GM12878 (cell line): ENCODE measurements at regions not wholly inside any gene's neighbourhood (a gene's known extent, or its start where the extent isn't known, plus 50 kb on each side); places are given as distances from the start of the nearest gene placed in this dataset.

Source experiments
- ATAC-seq: fragments of 200-7000 bp; cut with Tn5 transposase; 3 replicates; pipeline ENCODE4 v1.9.1; 2020; ENCODE audit warnings: mild to moderate bottlenecking, moderate library complexity
- BruUV-seq: library from RNA; stranded (reverse); fragments of 400-500 nt; replicated peaks from 2 replicates; lab custom pipeline; 2021; lab: Mats Ljungman, UMichigan
- CTCF ChIA-PET: fragments of 300-600 bp; sonication (Branson Sonifier 250); formaldehyde crosslinking; extraction: SDS; loops from one replicate; lab custom pipeline; 2021; ENCODE audit warnings: inconsistent platforms; lab: Yijun Ruan, JAX
- POLR2A ChIA-PET: fragments of 350-600 bp; formaldehyde crosslinking; extraction: SDS; loops from one replicate; lab custom pipeline; 2021; ENCODE audit warnings: inconsistent platforms; lab: Charles Lee
- RAD21 ChIA-PET: fragments of 300-600 bp; sonication (Branson Sonifier 250); formaldehyde crosslinking; loops from one replicate; lab custom pipeline; 2023; ENCODE audit warnings: antibody characterized with exemption; ENCODE audit not compliant: unreplicated experiment; lab: Charles Lee
- SMC1A ChIA-PET: fragments of 300-600 bp; sonication (Branson Sonifier 250); formaldehyde crosslinking; loops from one replicate; lab custom pipeline; 2023; ENCODE audit not compliant: unreplicated experiment, uncharacterized antibody; lab: Charles Lee
- DNase-seq: peaks from one replicate; pipeline ENCODE4 v3.0.0-alpha.2; 2011; ENCODE audit warnings: low read depth, low spot score
- FAIRE-seq: peaks from 3 replicates; lab custom pipeline; 2011; peaks lifted over from hg19 to GRCh38; lab: Jason Lieb, UNC
- H2AFZ ChIP-seq: 2 replicates; pipeline ENCODE4 v1.6.0; 2011; ENCODE audit warnings: low read depth, low read length, control low read depth; ENCODE audit not compliant: control insufficient read depth
- H3K27ac ChIP-seq: 2 replicates; pipeline ENCODE4 v1.5.1; 2011; ENCODE audit warnings: control low read depth; ENCODE audit not compliant: control insufficient read depth, insufficient read depth
- H3K27me3 ChIP-seq, 2 experiments: replicated peaks in 1 of 2; 2 replicates each; pipeline versions ENCODE4 v1.6.0 to v1.6.1; 2011; ENCODE audit warnings: low read length in 1 of 2; ENCODE audit not compliant: control insufficient read depth in 2 of 2, insufficient read depth in 2 of 2
- H3K36me3 ChIP-seq, 2 experiments: 2 replicates each; pipeline ENCODE4 v1.5.1; 2011; ENCODE audit warnings: low read length in 1 of 2; ENCODE audit not compliant: control insufficient read depth in 2 of 2, insufficient read depth in 2 of 2
- H3K4me1 ChIP-seq: 2 replicates; pipeline ENCODE4 v1.6.1; 2011; ENCODE audit warnings: mild to moderate bottlenecking, low read length, moderate library complexity, mixed read lengths; ENCODE audit not compliant: control insufficient read depth, insufficient read depth
- H3K4me2 ChIP-seq: 2 replicates; pipeline ENCODE4 v1.6.0; 2011; ENCODE audit warnings: control low read depth; ENCODE audit not compliant: control insufficient read depth, insufficient read depth
- H3K4me3 ChIP-seq: fragments of 200-600 bp; sonication (generic); 2 replicates; pipeline ENCODE4 v1.5.1; 2016
- H3K79me2 ChIP-seq: 2 replicates; pipeline ENCODE4 v1.6.0; 2011; ENCODE audit warnings: low read length; ENCODE audit not compliant: control insufficient read depth, insufficient read depth
- H3K9ac ChIP-seq: 2 replicates; pipeline ENCODE4 v1.8.0; 2011; ENCODE audit warnings: low read length, control low read depth, mixed read lengths; ENCODE audit not compliant: control insufficient read depth, insufficient read depth
- H3K9me3 ChIP-seq: replicated peaks from 3 replicates; pipeline ENCODE4 v1.5.1; 2011; ENCODE audit warnings: mild to moderate bottlenecking, low read length; ENCODE audit not compliant: control insufficient read depth, insufficient read depth
- H4K20me1 ChIP-seq: 2 replicates; pipeline ENCODE4 v1.6.0; 2011; ENCODE audit not compliant: control insufficient read depth, insufficient read depth
- HDAC6 ChIP-seq: fragments of 200-600 bp; sonication (generic); IDR thresholded peaks from one replicate; pipeline ENCODE4 v1.8.0; 2017; ENCODE audit warnings: antibody characterized with exemption; ENCODE audit not compliant: unreplicated experiment
- MEF2A ChIP-seq: IDR thresholded peaks from 2 replicates; pipeline ENCODE4 v1.6.1; 2011; ENCODE audit warnings: low read depth, mild to moderate bottlenecking, low read length, moderate library complexity; ENCODE audit not compliant: insufficient read depth
- MLLT1 ChIP-seq: fragments of 450-650 bp; IDR thresholded peaks from 2 replicates; pipeline ENCODE4 v1.6.1; 2016; ENCODE audit warnings: mild to moderate bottlenecking
- PML ChIP-seq: IDR thresholded peaks from 2 replicates; pipeline ENCODE4 v1.6.1; 2012; ENCODE audit warnings: low read length, inconsistent platforms
- POLR2A ChIP-seq: IDR thresholded peaks from 2 replicates; pipeline ENCODE4 v1.6.1; 2011; ENCODE audit warnings: low read depth, mild to moderate bottlenecking, low read length
- RAD21 ChIP-seq: IDR thresholded peaks from 2 replicates; pipeline ENCODE4 v1.6.1; 2011; ENCODE audit warnings: mild to moderate bottlenecking, low read depth, low read length, moderate library complexity; ENCODE audit not compliant: insufficient read depth
- SIN3A ChIP-seq: IDR thresholded peaks from 2 replicates; pipeline ENCODE4 v1.6.1; 2012; ENCODE audit warnings: low read depth, low read length, improper control_type of control experiment
- SMAD5 ChIP-seq: IDR thresholded peaks from 2 replicates; pipeline ENCODE4 v1.6.1; 2016; ENCODE audit warnings: antibody characterized with exemption, low read depth
- STAT1 ChIP-seq: fragments of 450-650 bp; conservative IDR thresholded peaks from 2 replicates; pipeline ENCODE4 v1.6.1; 2014; ENCODE audit warnings: antibody characterized with exemption, mild to moderate bottlenecking
- SUZ12 ChIP-seq: fragments of 200-600 bp; sonication (generic); IDR thresholded peaks from one replicate; pipeline ENCODE4 v1.6.1; 2018; ENCODE audit warnings: antibody characterized with exemption, mild to moderate bottlenecking; ENCODE audit not compliant: unreplicated experiment
- ZNF384 ChIP-seq: IDR thresholded peaks from 2 replicates; pipeline ENCODE4 v1.6.1; 2012; ENCODE audit warnings: low read depth, mild to moderate bottlenecking, low read length, improper control_type of control experiment, borderline replicate concordance
- ZNF592 ChIP-seq: fragments of 450-650 bp; IDR thresholded peaks from 2 replicates; pipeline ENCODE4 v1.6.1; 2017; ENCODE audit warnings: mild to moderate bottlenecking, moderate library complexity
- WGBS: methylation state at CpG from one replicate; pipeline ENCODE4 v1.1.6; 2016; ENCODE audit warnings: low lambda C conversion rate; ENCODE audit not compliant: insufficient replicate concordance, insufficient coverage; ENCODE audit errors: missing lambda C conversion rate; 5-methylcytosine and 5-hydroxymethylcytosine counted together
- in situ Hi-C: fragments of 300-500 bp; cut with MboI; formaldehyde crosslinking; loops from 9 replicates; pipeline ENCODE4 v1.14.3; 2018; ENCODE audit warnings: mixed read lengths
- intact Hi-C: fragments of 100-400 bp; cut with micrococcal nuclease; formaldehyde crosslinking; loops from one replicate; pipeline ENCODE4 v1.14.2; 2022; ENCODE audit not compliant: unreplicated experiment

GRCh38 chr10:3324612-3325038 is 152.0 kb upstream of the PITRM1 start (continued):
- TF ChIP-seq MEF2A (no peak), POLR2A (no peak), SMAD5 (no peak)

- Histone ChIP-seq H3K36me3 (no peaks in the 10 kb centered on the region), H2AFZ (no peak overlapping the region), H4K20me1 (no peaks in the 10 kb centered on the region), H3K4me3 (no peak overlapping the region), H3K79me2 (no peaks in the 10 kb centered on the region), H3K9ac (no peak overlapping the region), H3K9me3 (no peaks in the 10 kb centered on the region), H3K27ac (no peak overlapping the region), H3K4me2 (no peak overlapping the region), H3K27me3 (no peaks in the 10 kb centered on the region), H3K4me1 (no peaks in the 10 kb centered on the region)
- SMC1A ChIA-PET = interaction anchor here (0.7 kb wide), 1 partner anchor 19 kb away, joined by 3 read pairs; no protein-coding TSS in a partner anchor
- no peak for DNase-seq
- RAD21 ChIA-PET = no interaction called here
- BruUV-seq = no TSS peak
- TF ChIP-seq MLLT1 (no peak), ZNF592 (no peak), SUZ12 (no peak), PML (no peak), SIN3A (no peak), RAD21 (no peak), HDAC6 (no peak), ZNF384 (no peak), STAT1 (no peak)
- in situ Hi-C loops (no loop called here), intact Hi-C loops (no loop called here)
- ATAC-seq = no peak
- CTCF ChIA-PET = interaction anchor here (1.2 kb wide), 1 partner anchor 12 kb away, joined by 3 read pairs; no protein-coding TSS in a partner anchor
- WGBS = 67% methylated on average over 11 of the region's 11 CpGs
- no peak for FAIRE-seq
- POLR2A ChIA-PET = no interaction called here
Observed at GRCh38 chr10:3323865-3324498, 151.4 kb upstream of the PITRM1 start.
